GM19395 (cell line): ENCODE measurements at regions not wholly inside any gene's neighbourhood (a gene's known extent, or its start where the extent isn't known, plus 50 kb on each side); places are given as distances from the start of the nearest gene placed in this dataset.

Experiments used
- ATAC-seq: cut with Tn5 transposase; IDR thresholded peaks from one replicate; pipeline ENCODE4 v1.9.1; 2021; ENCODE audit warnings: mild to moderate bottlenecking, moderate library complexity; ENCODE audit not compliant: unreplicated experiment

GRCh38 chr21:43333298-43334062, 93.5 kb downstream of the SIK1 start:
- ATAC-seq = no peak

- no peak for ATAC-seq
These were observed 94.1 kb downstream of the SIK1 start for GRCh38 chr21:43332861-43333297.

GRCh38 chr21:43331962-43332828, 94.7 kb downstream of the SIK1 start:
- no peak for ATAC-seq

- no peak for ATAC-seq
These were observed 95.6 kb downstream of the SIK1 start for GRCh38 chr21:43331111-43331961.

- ATAC-seq = no peak
These were observed 96.5 kb downstream of the SIK1 start for GRCh38 chr21:43330306-43330881.

GRCh38 chr21:43329711-43330269, 97.1 kb downstream of the SIK1 start:
- ATAC-seq = no peak

GRCh38 chr21:43328958-43329691, 97.8 kb downstream of the SIK1 start:
- ATAC-seq = no peak

- no peak for ATAC-seq
These were observed 98.6 kb downstream of the SIK1 start for GRCh38 chr21:43328185-43328957.

- no peak for ATAC-seq
These were observed 100.8 kb downstream of the SIK1 start for GRCh38 chr21:43325968-43326715.

- no peak for ATAC-seq
These were observed 101.9 kb downstream of the SIK1 start for GRCh38 chr21:43325036-43325435.

- ATAC-seq = no peak
These were observed 102.3 kb downstream of the SIK1 start for GRCh38 chr21:43324596-43324995.

- ATAC-seq = no peak
These were observed 103.5 kb downstream of the SIK1 start for GRCh38 chr21:43323244-43324005.

- ATAC-seq = no peak
These were observed 104.1 kb downstream of the SIK1 start for GRCh38 chr21:43322805-43323204.

GRCh38 chr21:43322311-43322710, 104.6 kb downstream of the SIK1 start:
- no peak for ATAC-seq

- ATAC-seq = no peak
These were observed 105.3 kb downstream of the SIK1 start for GRCh38 chr21:43321611-43322010.

- ATAC-seq = no peak
These were observed 105.8 kb downstream of the SIK1 start for GRCh38 chr21:43321111-43321510.

- no peak for ATAC-seq
These were observed 106.4 kb downstream of the SIK1 start for GRCh38 chr21:43320526-43320925.
